ENCODE measurements at regions not wholly inside any gene's neighbourhood (a gene's known extent, or its start where the extent isn't known, plus 50 kb on each side); places are given as distances from the start of the nearest gene placed in this dataset.

DNA sequence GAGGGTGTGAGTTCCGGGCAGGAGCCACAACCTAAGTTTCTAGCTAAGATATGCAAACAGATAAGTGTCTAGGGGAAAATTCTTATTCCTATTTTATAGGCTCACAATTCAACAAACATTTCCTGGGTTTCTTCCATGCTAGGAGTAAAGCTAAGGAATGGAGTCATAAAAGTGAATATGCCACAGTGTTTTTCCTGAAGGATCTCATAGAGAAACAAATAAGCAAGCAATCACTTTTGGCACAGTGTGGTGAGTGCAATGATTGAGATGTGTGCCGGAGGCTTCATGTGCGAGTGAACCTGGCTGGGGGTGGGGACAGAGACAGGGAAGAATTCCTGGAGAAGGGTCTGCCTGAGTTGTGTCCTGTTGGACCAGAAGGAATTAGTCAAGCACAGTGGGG lies 147.4 kb downstream of the TENT5C start:
- TF ChIP-seq ZNF140 (tag by site-specific recombination; IDR thresholded peaks at IDR 0.05) (no peak), ZNF571 (tag by site-specific recombination; IDR thresholded peaks at IDR 0.05) (no peak), ZNF76 (tag by site-specific recombination; IDR thresholded peaks at IDR 0.05; ENCODE audit: borderline replicate concordance, low read depth) (no peak), ZFP37 (tag by site-specific recombination; IDR thresholded peaks at IDR 0.05) (no peak), ATF2 (tag by site-specific recombination; IDR thresholded peaks at IDR 0.05; ENCODE audit: low read depth) (no peak), ZNF776 (tag by site-specific recombination; IDR thresholded peaks at IDR 0.05; ENCODE audit: borderline replicate concordance) (no peak)
- TF ChIP-seq, protein P1, sequence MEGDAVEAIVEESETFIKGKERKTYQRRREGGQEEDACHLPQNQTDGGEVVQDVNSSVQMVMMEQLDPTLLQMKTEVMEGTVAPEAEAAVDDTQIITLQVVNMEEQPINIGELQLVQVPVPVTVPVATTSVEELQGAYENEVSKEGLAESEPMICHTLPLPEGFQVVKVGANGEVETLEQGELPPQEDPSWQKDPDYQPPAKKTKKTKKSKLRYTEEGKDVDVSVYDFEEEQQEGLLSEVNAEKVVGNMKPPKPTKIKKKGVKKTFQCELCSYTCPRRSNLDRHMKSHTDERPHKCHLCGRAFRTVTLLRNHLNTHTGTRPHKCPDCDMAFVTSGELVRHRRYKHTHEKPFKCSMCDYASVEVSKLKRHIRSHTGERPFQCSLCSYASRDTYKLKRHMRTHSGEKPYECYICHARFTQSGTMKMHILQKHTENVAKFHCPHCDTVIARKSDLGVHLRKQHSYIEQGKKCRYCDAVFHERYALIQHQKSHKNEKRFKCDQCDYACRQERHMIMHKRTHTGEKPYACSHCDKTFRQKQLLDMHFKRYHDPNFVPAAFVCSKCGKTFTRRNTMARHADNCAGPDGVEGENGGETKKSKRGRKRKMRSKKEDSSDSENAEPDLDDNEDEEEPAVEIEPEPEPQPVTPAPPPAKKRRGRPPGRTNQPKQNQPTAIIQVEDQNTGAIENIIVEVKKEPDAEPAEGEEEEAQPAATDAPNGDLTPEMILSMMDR (tag by site-specific recombination; IDR thresholded peaks at IDR 0.05) = no peak

Data from HEK293 (cell line).